ENCODE measurements at regions not wholly inside any gene's neighbourhood (a gene's known extent, or its start where the extent isn't known, plus 50 kb on each side); places are given as distances from the start of the nearest gene placed in this dataset.

GRCh38 chr3:64927689-64928088 lies 239.9 kb upstream of the ADAMTS9 start:
- TF ChIP-seq POLR2AphosphoS5 (IDR thresholded peaks at IDR 0.05; ENCODE audit: borderline replicate concordance, low read depth, low read length) (no peak), EZH2 (IDR thresholded peaks at IDR 0.05) (no peak), FOXP2 (optimal IDR thresholded peaks at IDR 0.05; ENCODE audit: control extremely low read depth, extremely low read length, insufficient read depth) (no peak)
- Histone ChIP-seq H3K36me3 (ENCODE audit: insufficient read depth, low read length) (no peaks in the 10 kb centered on the region), H3K4me3 (no peak overlapping the region), H3K9ac (ENCODE audit: insufficient read length) (no peak overlapping the region), H3K27ac (no peak overlapping the region), H3K9me3 (ENCODE audit: low read depth, low read length) (no peaks in the 10 kb centered on the region)
- DNase-seq (ENCODE audit: low read depth, low spot score), result no peak

- no peak overlapping the region for H3K27ac ChIP-seq
- H3K4me3 ChIP-seq, result no peak overlapping the region
- no peaks in the 10 kb centered on the region for H3K36me3 ChIP-seq (ENCODE audit: insufficient read depth, low read length)
- TF ChIP-seq POLR2AphosphoS5 (IDR thresholded peaks at IDR 0.05; ENCODE audit: borderline replicate concordance, low read depth, low read length), result no peak
- TF ChIP-seq EZH2 (IDR thresholded peaks at IDR 0.05), result no peak
- no peak for TF ChIP-seq FOXP2 (optimal IDR thresholded peaks at IDR 0.05; ENCODE audit: control extremely low read depth, extremely low read length, insufficient read depth)
- DNase-seq (ENCODE audit: low read depth, low spot score), result no peak
- no peaks in the 10 kb centered on the region for H3K9me3 ChIP-seq (ENCODE audit: low read depth, low read length)
- H3K9ac ChIP-seq (ENCODE audit: insufficient read length), result no peak overlapping the region
These were observed 237.8 kb upstream of the ADAMTS9 start for GRCh38 chr3:64925575-64925974.

DNA sequence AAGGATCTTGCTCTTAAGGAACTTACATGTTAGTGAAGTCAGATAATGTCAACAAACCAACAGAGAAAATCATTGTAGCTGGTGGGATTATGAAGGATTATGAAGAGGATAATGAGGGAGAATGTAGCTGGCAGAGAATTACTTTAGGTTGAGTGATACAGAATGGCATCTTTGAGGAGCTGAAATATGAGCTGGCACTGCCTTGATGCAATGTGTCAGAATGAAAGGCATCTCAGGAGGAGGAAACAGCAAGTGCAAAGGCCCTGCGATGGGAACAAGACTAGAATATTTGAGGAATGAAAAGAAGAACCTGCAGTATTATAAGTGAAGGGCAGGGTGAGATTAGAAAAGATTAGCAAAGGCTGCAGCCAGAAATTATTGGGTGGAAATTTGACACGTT lies 237.2 kb upstream of the ADAMTS9 start:
- H3K36me3 ChIP-seq (ENCODE audit: insufficient read depth, low read length), result no peaks in the 10 kb centered on the region
- no peak overlapping the region for H3K27ac ChIP-seq
- TF ChIP-seq POLR2AphosphoS5 (IDR thresholded peaks at IDR 0.05; ENCODE audit: borderline replicate concordance, low read depth, low read length) (no peak), FOXP2 (optimal IDR thresholded peaks at IDR 0.05; ENCODE audit: control extremely low read depth, extremely low read length, insufficient read depth) (no peak), EZH2 (IDR thresholded peaks at IDR 0.05) (no peak)
- H3K4me3 ChIP-seq, result no peak overlapping the region
- no peaks in the 10 kb centered on the region for H3K9me3 ChIP-seq (ENCODE audit: low read depth, low read length)
- DNase-seq (ENCODE audit: low read depth, low spot score), result no peak
- H3K9ac ChIP-seq (ENCODE audit: insufficient read length), result no peak overlapping the region

DNA sequence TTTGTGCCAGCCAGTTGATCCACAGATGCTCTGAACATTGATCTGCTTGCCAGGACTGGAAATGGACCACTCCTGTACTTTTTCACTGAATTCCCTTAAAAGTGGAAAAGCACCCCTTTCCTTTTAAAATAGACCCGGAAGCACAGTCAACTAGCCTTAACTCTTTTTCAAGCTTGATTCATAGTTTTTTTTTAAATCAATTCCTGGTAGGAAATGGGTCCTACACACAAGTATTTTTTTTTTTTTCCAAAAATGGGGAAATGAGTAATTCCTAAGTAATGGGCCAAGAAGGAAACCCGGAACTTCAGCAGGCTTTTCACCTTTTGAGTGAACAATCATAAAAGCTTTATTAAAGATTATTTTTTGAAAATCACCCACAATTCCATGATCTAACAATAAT lies 234.4 kb upstream of the ADAMTS9 start:
- no peak overlapping the region for H3K9ac ChIP-seq (ENCODE audit: insufficient read length)
- no peaks in the 10 kb centered on the region for H3K36me3 ChIP-seq (ENCODE audit: insufficient read depth, low read length)
- no peak for DNase-seq (ENCODE audit: low read depth, low spot score)
- H3K4me3 ChIP-seq, result no peak overlapping the region
- H3K9me3 ChIP-seq (ENCODE audit: low read depth, low read length), result no peaks in the 10 kb centered on the region
- TF ChIP-seq EZH2 (IDR thresholded peaks at IDR 0.05), result no peak
- H3K27ac ChIP-seq, result no peak overlapping the region

- H3K9ac ChIP-seq (ENCODE audit: insufficient read length), result no peak overlapping the region
- no peak for DNase-seq (ENCODE audit: low read depth, low spot score)
- TF ChIP-seq FOXP2 (optimal IDR thresholded peaks at IDR 0.05; ENCODE audit: control extremely low read depth, extremely low read length, insufficient read depth), result no peak
- TF ChIP-seq POLR2AphosphoS5 (IDR thresholded peaks at IDR 0.05; ENCODE audit: borderline replicate concordance, low read depth, low read length), result no peak
- no peak for TF ChIP-seq EZH2 (IDR thresholded peaks at IDR 0.05)
- H3K4me3 ChIP-seq, result no peak overlapping the region
- no peak overlapping the region for H3K27ac ChIP-seq
- no peaks in the 10 kb centered on the region for H3K9me3 ChIP-seq (ENCODE audit: low read depth, low read length)
- H3K36me3 ChIP-seq (ENCODE audit: insufficient read depth, low read length), result no peaks in the 10 kb centered on the region
These were observed 233.7 kb upstream of the ADAMTS9 start for GRCh38 chr3:64921281-64922065.

- no peak for TF ChIP-seq POLR2AphosphoS5 (IDR thresholded peaks at IDR 0.05; ENCODE audit: borderline replicate concordance, low read depth, low read length)
- no peak for TF ChIP-seq FOXP2 (optimal IDR thresholded peaks at IDR 0.05; ENCODE audit: control extremely low read depth, extremely low read length, insufficient read depth)
- no peak for TF ChIP-seq EZH2 (IDR thresholded peaks at IDR 0.05)
- Histone ChIP-seq H3K27ac (no peak overlapping the region), H3K36me3 (ENCODE audit: insufficient read depth, low read length) (no peaks in the 10 kb centered on the region), H3K4me3 (no peak overlapping the region), H3K9me3 (ENCODE audit: low read depth, low read length) (no peaks in the 10 kb centered on the region), H3K9ac (ENCODE audit: insufficient read length) (no peak overlapping the region)
- no peak for DNase-seq (ENCODE audit: low read depth, low spot score)
These were observed 232.1 kb upstream of the ADAMTS9 start for GRCh38 chr3:64919934-64920333.

DNA sequence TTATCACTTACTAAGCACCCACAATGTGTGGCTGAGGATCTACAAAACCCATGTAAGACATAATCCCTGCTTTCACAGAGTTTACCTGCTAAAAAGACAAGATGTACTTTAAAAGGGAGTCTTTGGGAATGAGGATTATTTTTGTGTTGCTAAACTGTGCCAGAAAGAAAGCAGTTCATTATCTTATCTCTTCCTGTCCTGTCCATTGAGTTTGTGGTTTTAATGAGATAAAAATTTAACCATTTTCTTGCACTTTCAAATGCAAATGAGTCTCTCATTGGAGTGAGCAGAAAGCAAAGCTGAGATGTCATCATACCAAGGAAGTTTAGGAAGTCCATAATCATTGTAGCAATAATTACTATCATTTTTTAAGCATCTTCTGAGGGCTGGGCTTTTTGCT lies 231.2 kb upstream of the ADAMTS9 start:
- no peak overlapping the region for H3K4me3 ChIP-seq
- no peak overlapping the region for H3K9ac ChIP-seq (ENCODE audit: insufficient read length)
- H3K27ac ChIP-seq, result no peak overlapping the region
- H3K36me3 ChIP-seq (ENCODE audit: insufficient read depth, low read length), result no peaks in the 10 kb centered on the region
- no peak for DNase-seq (ENCODE audit: low read depth, low spot score)
- no peaks in the 10 kb centered on the region for H3K9me3 ChIP-seq (ENCODE audit: low read depth, low read length)
- TF ChIP-seq FOXP2 (optimal IDR thresholded peaks at IDR 0.05; ENCODE audit: control extremely low read depth, extremely low read length, insufficient read depth), result no peak
- no peak for TF ChIP-seq POLR2AphosphoS5 (IDR thresholded peaks at IDR 0.05; ENCODE audit: borderline replicate concordance, low read depth, low read length)
- TF ChIP-seq EZH2 (IDR thresholded peaks at IDR 0.05), result no peak

GRCh38 chr3:64917914-64918453 lies 230.2 kb upstream of the ADAMTS9 start:
- Histone ChIP-seq H3K27ac (no peak overlapping the region), H3K36me3 (ENCODE audit: insufficient read depth, low read length) (no peaks in the 10 kb centered on the region), H3K4me3 (no peak overlapping the region), H3K9me3 (ENCODE audit: low read depth, low read length) (no peaks in the 10 kb centered on the region), H3K9ac (ENCODE audit: insufficient read length) (no peak overlapping the region)
- no peak for TF ChIP-seq FOXP2 (optimal IDR thresholded peaks at IDR 0.05; ENCODE audit: control extremely low read depth, extremely low read length, insufficient read depth)
- no peak for TF ChIP-seq POLR2AphosphoS5 (IDR thresholded peaks at IDR 0.05; ENCODE audit: borderline replicate concordance, low read depth, low read length)
- TF ChIP-seq EZH2 (IDR thresholded peaks at IDR 0.05), result no peak
- DNase-seq (ENCODE audit: low read depth, low spot score), result no peak

GRCh38 chr3:64916937-64917336 lies 229.1 kb upstream of the ADAMTS9 start:
- no peaks in the 10 kb centered on the region for H3K36me3 ChIP-seq (ENCODE audit: insufficient read depth, low read length)
- no peak overlapping the region for H3K9ac ChIP-seq (ENCODE audit: insufficient read length)
- H3K27ac ChIP-seq, result no peak overlapping the region
- no peak overlapping the region for H3K4me3 ChIP-seq
- H3K9me3 ChIP-seq (ENCODE audit: low read depth, low read length), result no peaks in the 10 kb centered on the region
- no peak for TF ChIP-seq POLR2AphosphoS5 (IDR thresholded peaks at IDR 0.05; ENCODE audit: borderline replicate concordance, low read depth, low read length)
- no peak for TF ChIP-seq FOXP2 (optimal IDR thresholded peaks at IDR 0.05; ENCODE audit: control extremely low read depth, extremely low read length, insufficient read depth)
- TF ChIP-seq EZH2 (IDR thresholded peaks at IDR 0.05), result no peak
- DNase-seq (ENCODE audit: low read depth, low spot score), result no peak

Measured in SK-N-MC (cell line).